ENCODE measurements at regions not wholly inside any gene's neighbourhood (a gene's known extent, or its start where the extent isn't known, plus 50 kb on each side); places are given as distances from the start of the nearest gene placed in this dataset.

DNA sequence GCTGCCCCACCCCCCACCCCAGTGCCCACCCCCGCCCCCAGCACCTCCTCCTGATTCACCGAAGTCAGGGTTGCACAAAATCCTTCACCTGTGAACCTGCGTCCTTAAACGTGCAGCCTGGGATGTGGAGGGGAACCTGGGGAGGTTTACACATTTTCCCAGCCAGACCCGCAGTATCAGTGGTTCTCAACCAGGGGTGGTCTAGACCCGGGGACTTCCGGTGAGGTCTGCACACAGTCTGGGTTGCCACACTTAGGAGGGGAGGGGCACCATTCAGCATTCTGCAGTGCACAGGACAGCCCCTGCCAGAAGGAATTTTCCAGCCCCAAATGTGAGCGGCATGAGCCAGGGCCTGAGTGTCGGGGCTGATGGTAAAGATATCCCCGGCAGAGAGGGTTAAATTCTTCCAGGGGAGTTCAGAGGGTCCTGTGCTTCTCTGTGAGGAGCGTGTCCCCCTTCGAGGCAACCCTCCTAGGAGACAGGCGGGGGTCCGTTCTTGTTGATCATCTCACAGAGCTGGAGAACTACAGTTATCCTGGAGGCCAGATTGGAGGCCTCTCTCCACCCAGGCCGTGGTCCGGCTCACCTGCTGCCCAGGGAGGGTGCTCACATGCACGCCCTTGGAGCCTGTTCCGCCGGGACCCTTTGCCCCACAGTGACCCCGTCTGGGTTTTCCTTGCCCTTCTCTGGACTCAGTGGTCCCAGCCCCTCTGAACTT lies 113.6 kb downstream of the SIK1 start:
- Histone ChIP-seq H3K4me1 (no peaks in the 10 kb centered on the region), H3K36me3 (no peaks in the 10 kb centered on the region), H3K27ac (no peak overlapping the region), H3K27me3 (peaks cover 41% of the 10 kb centered on the region), H3K9me3 (peaks cover 0 to 25% (median 0%) of the 10 kb centered on the region in 3 donors), H3K4me3 (no peak overlapping the region)
- WGBS, 2 donors (ENCODE audit: low coverage in 1 of 2), result 94% methylated on average over 3 of the region's 20 CpGs; no CpG with 5 or more reads in 1 of the 2 donors
- no peak for ATAC-seq
- TF ChIP-seq, protein P1, sequence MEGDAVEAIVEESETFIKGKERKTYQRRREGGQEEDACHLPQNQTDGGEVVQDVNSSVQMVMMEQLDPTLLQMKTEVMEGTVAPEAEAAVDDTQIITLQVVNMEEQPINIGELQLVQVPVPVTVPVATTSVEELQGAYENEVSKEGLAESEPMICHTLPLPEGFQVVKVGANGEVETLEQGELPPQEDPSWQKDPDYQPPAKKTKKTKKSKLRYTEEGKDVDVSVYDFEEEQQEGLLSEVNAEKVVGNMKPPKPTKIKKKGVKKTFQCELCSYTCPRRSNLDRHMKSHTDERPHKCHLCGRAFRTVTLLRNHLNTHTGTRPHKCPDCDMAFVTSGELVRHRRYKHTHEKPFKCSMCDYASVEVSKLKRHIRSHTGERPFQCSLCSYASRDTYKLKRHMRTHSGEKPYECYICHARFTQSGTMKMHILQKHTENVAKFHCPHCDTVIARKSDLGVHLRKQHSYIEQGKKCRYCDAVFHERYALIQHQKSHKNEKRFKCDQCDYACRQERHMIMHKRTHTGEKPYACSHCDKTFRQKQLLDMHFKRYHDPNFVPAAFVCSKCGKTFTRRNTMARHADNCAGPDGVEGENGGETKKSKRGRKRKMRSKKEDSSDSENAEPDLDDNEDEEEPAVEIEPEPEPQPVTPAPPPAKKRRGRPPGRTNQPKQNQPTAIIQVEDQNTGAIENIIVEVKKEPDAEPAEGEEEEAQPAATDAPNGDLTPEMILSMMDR (IDR thresholded peaks at IDR 0.05), result no peak
- TF ChIP-seq POLR2AphosphoS5 (IDR thresholded peaks at IDR 0.05) (no peak), POLR2A (IDR thresholded peaks at IDR 0.05) (no peak), EP300 (IDR thresholded peaks at IDR 0.05) (no peak)

DNA sequence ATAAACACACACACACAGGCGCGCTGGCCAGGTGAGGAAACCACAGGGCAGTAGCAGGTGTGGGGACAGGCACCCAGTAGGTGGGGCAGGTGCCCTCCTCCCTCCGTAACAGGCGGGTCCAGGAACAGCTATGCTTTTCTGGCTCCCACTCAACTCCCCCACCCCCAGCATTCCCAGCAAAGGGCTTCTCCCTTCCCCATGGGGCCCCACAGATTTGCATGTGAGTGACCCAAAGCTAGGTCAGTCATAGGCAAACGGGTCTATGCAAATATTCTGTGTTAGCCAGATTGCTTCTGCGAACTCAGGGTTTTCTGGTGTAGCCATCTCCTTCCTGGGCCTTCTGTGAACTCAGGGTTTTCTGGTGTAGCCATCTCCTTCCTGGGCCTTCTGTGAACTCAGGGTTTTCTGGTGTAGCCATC lies 114.2 kb downstream of the SIK1 start:
- peaks cover 0 to 18% (median 0%) of the 10 kb centered on the region in 3 donors for H3K9me3 ChIP-seq
- WGBS, 2 donors (ENCODE audit: low coverage in 1 of 2), result 64 to 95% methylated on average over 2 to 3 of the region's 6 CpGs
- TF ChIP-seq POLR2A (IDR thresholded peaks at IDR 0.05) (no peak), EP300 (IDR thresholded peaks at IDR 0.05) (no peak), POLR2AphosphoS5 (IDR thresholded peaks at IDR 0.05) (no peak)
- TF ChIP-seq, protein P1 (IDR thresholded peaks at IDR 0.05), result no peak

DNA sequence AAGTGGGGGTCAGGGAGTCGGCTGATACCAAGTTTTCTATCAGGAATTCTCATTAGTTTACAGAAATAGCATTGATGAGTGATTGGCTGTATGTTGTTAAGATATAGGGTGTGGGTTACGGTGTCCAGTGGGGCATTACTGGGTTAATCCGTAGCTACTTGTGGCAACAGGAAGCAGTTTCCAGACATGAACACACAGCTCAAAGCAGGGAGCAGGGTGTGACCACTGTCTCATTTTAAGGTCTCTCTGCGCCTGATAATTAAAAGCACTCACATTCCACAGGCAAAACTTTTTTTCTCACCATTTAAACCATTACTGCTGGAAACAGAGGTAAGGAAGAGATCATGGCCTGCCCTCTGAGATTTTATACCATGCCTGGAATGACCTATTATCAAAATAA lies 114.9 kb downstream of the SIK1 start:
- Histone ChIP-seq H3K4me1 (no peaks in the 10 kb centered on the region), H3K4me3 (no peak overlapping the region), H3K9me3 (peaks cover 0 to 16% (median 0%) of the 10 kb centered on the region in 3 donors), H3K27ac (no peak overlapping the region), H3K27me3 (peaks cover 32% of the 10 kb centered on the region), H3K36me3 (no peaks in the 10 kb centered on the region)
- TF ChIP-seq EP300 (IDR thresholded peaks at IDR 0.05) (no peak), POLR2AphosphoS5 (IDR thresholded peaks at IDR 0.05) (no peak), POLR2A (IDR thresholded peaks at IDR 0.05) (no peak)
- TF ChIP-seq, protein P1 (IDR thresholded peaks at IDR 0.05), result no peak
- ATAC-seq, result no peak
- 63 to 73% methylated on average over 4 of the region's 4 CpGs for WGBS, 2 donors (ENCODE audit: low coverage in 1 of 2)

More for the DNA sequence above, 114.2 kb downstream of the SIK1 start:
- Histone ChIP-seq H3K4me3 (no peak overlapping the region), H3K36me3 (no peaks in the 10 kb centered on the region), H3K4me1 (no peaks in the 10 kb centered on the region), H3K27me3 (peaks cover 35% of the 10 kb centered on the region), H3K27ac (no peak overlapping the region)
- ATAC-seq, result no peak

DNA sequence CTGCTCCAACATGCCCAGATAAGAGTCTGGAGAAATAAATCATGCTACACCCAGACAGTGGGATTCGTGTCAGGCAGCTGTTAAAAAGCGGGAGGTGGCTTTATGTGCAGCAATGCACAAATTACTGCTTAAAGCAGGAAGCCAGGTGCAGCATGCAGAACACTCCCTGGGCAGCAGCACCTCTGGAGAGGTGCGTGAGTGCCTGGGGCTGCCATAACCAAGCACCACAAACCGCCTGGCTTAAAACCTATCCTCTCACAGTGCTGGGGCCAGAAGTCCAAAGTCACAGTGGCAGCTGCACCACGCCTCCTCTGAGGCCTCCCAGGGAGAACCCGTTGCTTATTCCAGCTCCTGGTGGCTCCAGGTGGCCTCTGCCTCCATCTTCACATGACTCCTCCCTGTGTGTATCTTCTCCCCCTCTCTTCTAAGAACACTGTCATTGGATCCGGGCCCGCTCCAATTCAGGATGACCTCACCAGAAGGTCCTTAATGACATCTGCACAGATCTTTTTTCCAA lies 115.6 kb downstream of the SIK1 start:
- peaks cover 0 to 10% (median 0%) of the 10 kb centered on the region in 3 donors for H3K9me3 ChIP-seq

More for the DNA sequence above, 115.6 kb downstream of the SIK1 start:
- no peak overlapping the region for H3K27ac ChIP-seq
- no peak overlapping the region for H3K4me3 ChIP-seq
- TF ChIP-seq, protein P1 (IDR thresholded peaks at IDR 0.05), result no peak
- no peak for TF ChIP-seq POLR2AphosphoS5 (IDR thresholded peaks at IDR 0.05)
- no peak for TF ChIP-seq POLR2A (IDR thresholded peaks at IDR 0.05)
- TF ChIP-seq EP300 (IDR thresholded peaks at IDR 0.05), result no peak
- 74 to 79% methylated on average over 4 to 5 of the region's 8 CpGs for WGBS, 2 donors (ENCODE audit: low coverage in 1 of 2)
- no peak for ATAC-seq
- no peaks in the 10 kb centered on the region for H3K36me3 ChIP-seq
- no peaks in the 10 kb centered on the region for H3K4me1 ChIP-seq
- peaks cover 26% of the 10 kb centered on the region for H3K27me3 ChIP-seq
